ENCODE measurements at regions not wholly inside any gene's neighbourhood (a gene's known extent, or its start where the extent isn't known, plus 50 kb on each side); places are given as distances from the start of the nearest gene placed in this dataset.

- no peak for FAIRE-seq
- TF ChIP-seq POLR2A (IDR thresholded peaks at IDR 0.05; ENCODE audit: low read depth, low read length): no peak
- no peak for TF ChIP-seq TAF1 (IDR thresholded peaks at IDR 0.05; ENCODE audit: borderline replicate concordance, low read depth, low read length)
- no peak for TF ChIP-seq POLR2AphosphoS5 (IDR thresholded peaks at IDR 0.05; ENCODE audit: low read depth, low read length)
- DNase-seq (ENCODE audit: insufficient read length): no peak
These were observed 95.5 kb downstream of the BARX1 start for GRCh38 chr9:93859431-93860215.

- DNase-seq (ENCODE audit: insufficient read length): no peak
- FAIRE-seq: no peak
- TF ChIP-seq POLR2A (IDR thresholded peaks at IDR 0.05; ENCODE audit: low read depth, low read length) (no peak), TAF1 (IDR thresholded peaks at IDR 0.05; ENCODE audit: borderline replicate concordance, low read depth, low read length) (no peak), POLR2AphosphoS5 (IDR thresholded peaks at IDR 0.05; ENCODE audit: low read depth, low read length) (no peak)
These were observed 97.6 kb downstream of the BARX1 start for GRCh38 chr9:93857528-93857927.

GRCh38 chr9:93852728-93853127 lies 102.4 kb downstream of the BARX1 start:
- no peak for FAIRE-seq
- TF ChIP-seq TAF1 (IDR thresholded peaks at IDR 0.05; ENCODE audit: borderline replicate concordance, low read depth, low read length) (no peak), POLR2A (IDR thresholded peaks at IDR 0.05; ENCODE audit: low read depth, low read length) (no peak), POLR2AphosphoS5 (IDR thresholded peaks at IDR 0.05; ENCODE audit: low read depth, low read length) (no peak)
- no peak for DNase-seq (ENCODE audit: insufficient read length)

DNA sequence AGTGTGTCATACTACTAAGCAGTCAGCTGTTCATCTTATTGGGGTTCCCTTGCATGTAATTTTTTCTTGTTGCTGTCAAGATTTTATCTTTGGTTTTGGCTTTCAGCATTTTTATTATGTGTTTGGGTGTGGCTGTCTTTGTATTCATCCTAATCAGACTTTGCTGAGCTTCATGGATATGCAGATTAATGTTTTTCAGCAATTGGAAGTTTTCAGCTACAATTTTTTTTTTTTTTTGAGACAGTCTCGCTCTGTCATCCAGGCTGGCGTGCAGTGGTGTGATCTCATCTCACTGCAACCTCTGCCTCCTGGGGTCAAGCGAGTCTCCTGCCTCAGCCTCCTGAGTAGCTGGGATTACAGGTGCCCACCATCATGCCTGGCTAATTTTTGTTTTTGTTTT lies 108.8 kb downstream of the BARX1 start:
- DNase-seq (ENCODE audit: insufficient read length): no peak
- TF ChIP-seq POLR2A (IDR thresholded peaks at IDR 0.05; ENCODE audit: low read depth, low read length): no peak
- no peak for TF ChIP-seq POLR2AphosphoS5 (IDR thresholded peaks at IDR 0.05; ENCODE audit: low read depth, low read length)
- TF ChIP-seq TAF1 (IDR thresholded peaks at IDR 0.05; ENCODE audit: borderline replicate concordance, low read depth, low read length): no peak
- FAIRE-seq: no peak

DNA sequence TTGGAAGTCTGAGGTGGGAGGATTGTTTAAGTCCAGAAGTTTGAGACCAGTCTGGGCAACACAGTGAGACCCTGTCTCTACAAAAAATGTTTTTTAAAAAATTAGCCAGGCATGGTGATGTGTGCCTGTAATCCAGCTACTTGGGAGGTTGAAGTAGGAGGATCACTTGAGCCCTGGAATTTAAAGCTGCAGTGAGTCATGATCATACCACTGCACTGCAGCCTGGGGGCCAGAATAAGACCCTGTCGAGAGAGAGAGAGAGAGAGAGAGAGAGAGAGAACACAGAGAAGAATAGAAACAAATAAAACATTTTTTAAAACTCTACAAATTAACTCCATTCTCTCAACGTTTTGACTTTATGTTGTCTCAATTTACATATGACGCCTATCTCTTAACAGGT lies 111.8 kb downstream of the BARX1 start:
- no peak for TF ChIP-seq TAF1 (IDR thresholded peaks at IDR 0.05; ENCODE audit: borderline replicate concordance, low read depth, low read length)
- TF ChIP-seq POLR2AphosphoS5 (IDR thresholded peaks at IDR 0.05; ENCODE audit: low read depth, low read length): no peak
- no peak for TF ChIP-seq POLR2A (IDR thresholded peaks at IDR 0.05; ENCODE audit: low read depth, low read length)
- DNase-seq (ENCODE audit: insufficient read length): no peak

GRCh38 chr9:93830606-93831005 lies 124.5 kb downstream of the BARX1 start:
- FAIRE-seq: no peak
- TF ChIP-seq POLR2A (IDR thresholded peaks at IDR 0.05; ENCODE audit: low read depth, low read length): no peak
- DNase-seq (ENCODE audit: insufficient read length): no peak

More for the DNA sequence above, 111.8 kb downstream of the BARX1 start:
- no peak for FAIRE-seq

GRCh38 chr9:93830012-93830596 lies 125.1 kb downstream of the BARX1 start:
- DNase-seq (ENCODE audit: insufficient read length) (no peak), FAIRE-seq (no peak)

DNA sequence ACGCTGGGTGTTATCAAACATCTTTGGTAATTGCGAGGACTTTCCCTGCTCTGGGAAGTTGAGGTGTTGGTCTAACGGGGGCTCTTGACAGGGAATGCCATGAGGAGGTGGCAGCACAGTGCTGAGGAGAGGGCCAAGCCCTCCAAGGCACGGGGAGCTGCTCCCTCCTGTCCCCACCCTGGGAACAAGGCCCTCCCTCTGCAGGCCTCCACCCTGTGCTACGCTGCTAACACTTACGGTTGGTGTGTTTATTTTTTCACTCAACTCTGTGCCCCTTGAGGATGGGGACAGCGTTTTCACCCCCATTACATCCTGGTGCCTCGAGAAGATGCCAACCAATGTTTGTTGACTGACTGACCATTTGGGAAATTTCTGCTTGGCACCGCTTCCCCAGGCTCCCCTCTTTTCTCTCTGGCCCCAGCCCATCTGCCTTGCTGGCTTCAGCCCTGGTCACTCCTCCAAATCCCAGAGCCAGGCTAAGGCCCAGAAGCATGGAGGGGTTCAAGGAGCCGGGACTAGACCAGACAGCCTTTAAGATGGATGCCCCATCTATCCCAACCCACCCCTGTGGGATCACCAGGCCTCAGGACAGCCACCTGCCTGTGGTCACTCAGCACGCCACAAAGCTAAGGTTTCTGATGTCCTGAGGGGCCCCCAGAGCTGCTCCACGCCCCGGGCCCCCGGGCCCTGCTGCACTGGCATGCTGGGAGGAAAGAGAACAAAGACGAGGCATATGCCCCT lies 125.7 kb downstream of the BARX1 start:
- no peak for DNase-seq (ENCODE audit: insufficient read length)
- FAIRE-seq: no peak
- TF ChIP-seq POLR2A (IDR thresholded peaks at IDR 0.05; ENCODE audit: low read depth, low read length): no peak
- TF ChIP-seq POLR2AphosphoS5 (IDR thresholded peaks at IDR 0.05; ENCODE audit: low read depth, low read length): no peak
- TF ChIP-seq TAF1 (IDR thresholded peaks at IDR 0.05; ENCODE audit: borderline replicate concordance, low read depth, low read length): no peak

More at GRCh38 chr9:93830012-93830596, 125.1 kb downstream of the BARX1 start:
- TF ChIP-seq TAF1 (IDR thresholded peaks at IDR 0.05; ENCODE audit: borderline replicate concordance, low read depth, low read length) (no peak), POLR2A (IDR thresholded peaks at IDR 0.05; ENCODE audit: low read depth, low read length) (no peak), POLR2AphosphoS5 (IDR thresholded peaks at IDR 0.05; ENCODE audit: low read depth, low read length) (no peak)

DNA sequence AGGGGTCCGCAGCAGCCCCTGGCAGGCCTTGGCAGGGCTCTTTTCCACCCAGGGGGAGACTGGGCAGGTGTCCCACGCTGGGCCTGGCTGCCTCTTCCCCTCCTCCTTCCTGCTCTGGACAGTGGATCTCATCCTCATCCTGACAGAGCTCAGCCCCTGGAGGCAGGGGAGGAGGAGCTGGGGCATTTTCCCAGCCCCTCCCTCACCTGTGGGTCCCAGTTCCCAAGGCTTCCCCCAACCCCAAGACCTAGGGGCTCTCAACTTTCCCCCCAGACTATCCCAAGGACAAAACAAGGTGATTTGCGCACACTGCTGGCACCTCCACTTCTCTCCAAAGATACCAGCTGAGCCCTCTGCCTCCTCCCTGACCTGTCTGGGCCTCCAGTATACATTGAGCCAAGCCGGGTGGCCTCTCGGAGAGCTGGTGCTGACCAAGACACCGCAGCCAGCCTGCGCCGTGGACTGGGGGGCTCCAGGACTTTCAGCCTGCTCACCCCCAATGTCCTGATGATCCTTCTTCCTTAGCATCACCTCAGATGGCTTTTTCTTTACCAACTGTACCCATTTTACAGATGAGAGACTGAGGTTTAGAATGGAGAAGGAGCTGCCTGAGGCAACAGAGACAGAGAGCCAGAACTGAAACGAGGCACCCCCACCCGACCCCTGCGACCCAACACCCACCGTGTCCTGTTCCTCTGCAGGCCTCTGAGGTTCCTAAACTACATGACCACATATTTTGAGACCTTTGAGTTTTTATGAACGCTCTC lies 126.6 kb downstream of the BARX1 start:
- no peak for TF ChIP-seq POLR2AphosphoS5 (IDR thresholded peaks at IDR 0.05; ENCODE audit: low read depth, low read length)
- no peak for DNase-seq (ENCODE audit: insufficient read length)
- FAIRE-seq: no peak

- DNase-seq (ENCODE audit: insufficient read length): peak; percentile 63
- TF ChIP-seq POLR2AphosphoS5 (IDR thresholded peaks at IDR 0.05; ENCODE audit: low read depth, low read length): no peak
- no peak for TF ChIP-seq TAF1 (IDR thresholded peaks at IDR 0.05; ENCODE audit: borderline replicate concordance, low read depth, low read length)
- TF ChIP-seq POLR2A (IDR thresholded peaks at IDR 0.05; ENCODE audit: low read depth, low read length): no peak
- no peak for FAIRE-seq
These were observed 127.4 kb downstream of the BARX1 start for GRCh38 chr9:93827545-93828330.
